DOHH2 (cell line): ENCODE measurements at regions not wholly inside any gene's neighbourhood (a gene's known extent, or its start where the extent isn't known, plus 50 kb on each side); places are given as distances from the start of the nearest gene placed in this dataset.

Experiments
- H3F3A ChIP-seq: fragments of 200-600 bp; sonication (generic), shearing (Covaris generic); 2 replicates; pipeline ENCODE4 v1.6.0; 2016; ENCODE audit warnings: antibody characterized with exemption, mild to moderate bottlenecking; ENCODE audit not compliant: control insufficient read depth, insufficient read depth
- H3K27ac ChIP-seq: fragments of 200-600 bp; sonication (generic); 2 replicates; pipeline ENCODE4 v1.5.1; 2014; ENCODE audit warnings: low read depth, mild to moderate bottlenecking, low read length, moderate library complexity
- H3K27me3 ChIP-seq: fragments of 200-600 bp; sonication (generic); 2 replicates; pipeline ENCODE4 v1.6.1; 2014; ENCODE audit warnings: mild to moderate bottlenecking, low read length, mixed read lengths; ENCODE audit not compliant: control insufficient read depth
- H3K36me3 ChIP-seq: fragments of 200-600 bp; sonication (generic); 2 replicates; pipeline ENCODE4 v1.6.1; 2014; ENCODE audit warnings: mild to moderate bottlenecking, low read length, moderate library complexity, mixed read lengths; ENCODE audit not compliant: control insufficient read depth
- H3K4me1 ChIP-seq: fragments of 200-600 bp; sonication (generic); 2 replicates; pipeline ENCODE4 v1.6.1; 2014; ENCODE audit warnings: mild to moderate bottlenecking, low read length, mixed read lengths; ENCODE audit not compliant: control insufficient read depth
- H3K4me2 ChIP-seq: fragments of 200-600 bp; sonication (generic); 2 replicates; pipeline ENCODE4 v1.6.0; 2014; ENCODE audit warnings: mild to moderate bottlenecking, low read length, moderate library complexity
- H3K4me3 ChIP-seq: fragments of 200-600 bp; sonication (generic); 2 replicates; pipeline ENCODE4 v1.5.1; 2014; ENCODE audit warnings: mild to moderate bottlenecking, low read length, mixed read lengths
- H3K79me2 ChIP-seq: fragments of 200-600 bp; sonication (generic); 2 replicates; pipeline ENCODE4 v1.6.1; 2014; ENCODE audit warnings: mild to moderate bottlenecking, low read length, mixed read lengths; ENCODE audit not compliant: control insufficient read depth
- H3K9me2 ChIP-seq: fragments of 200-600 bp; sonication (generic); replicated peaks from 2 replicates; pipeline ENCODE4 v1.6.1; 2014; ENCODE audit warnings: mild to moderate bottlenecking, low read length, mixed read lengths; ENCODE audit not compliant: control insufficient read depth
- H3K9me3 ChIP-seq: fragments of 200-600 bp; sonication (generic); 2 replicates; pipeline ENCODE4 v1.6.1; 2014; ENCODE audit warnings: antibody characterized with exemption, low read length, mixed read lengths; ENCODE audit not compliant: control insufficient read depth, insufficient read depth
- H4K20me1 ChIP-seq: fragments of 200-600 bp; sonication (generic); 2 replicates; pipeline ENCODE4 v1.6.0; 2014; ENCODE audit warnings: low read depth, mild to moderate bottlenecking, antibody characterized with exemption, low read length, moderate library complexity; ENCODE audit not compliant: control insufficient read depth, insufficient read depth
- CTCF ChIP-seq: fragments of 200-600 bp; sonication (generic); IDR thresholded peaks from one replicate; pipeline ENCODE4 v1.5.1; 2014; ENCODE audit warnings: antibody characterized with exemption, mild to moderate bottlenecking, low read depth, low read length; ENCODE audit not compliant: poor library complexity, severe bottlenecking
- EZH2phosphoT487 ChIP-seq: fragments of 200-600 bp; sonication (generic); IDR thresholded peaks from 2 replicates; pipeline ENCODE4 v1.6.1; 2017; ENCODE audit warnings: borderline replicate concordance, mild to moderate bottlenecking, antibody characterized with exemption, low read length, moderate library complexity, mixed read lengths

- Histone ChIP-seq H3K4me2 (no peak overlapping the region), H3K36me3 (no peaks in the 10 kb centered on the region), H3K79me2 (no peaks in the 10 kb centered on the region), H3K4me1 (no peaks in the 10 kb centered on the region), H3K27me3 (no peaks in the 10 kb centered on the region), H3K9me2 (no peaks in the 10 kb centered on the region), H3K4me3 (no peak overlapping the region), H3K9me3 (no peaks in the 10 kb centered on the region; the same call in 1 of the 2 replicates), H4K20me1 (no peaks in the 10 kb centered on the region), H3F3A (no peaks in the 10 kb centered on the region), H3K27ac (no peak overlapping the region)
- TF ChIP-seq EZH2phosphoT487 (no peak), CTCF (no peak)
Observed at GRCh38 chr3:25091934-25092333, 336.1 kb upstream of the RARB start.

GRCh38 chr3:25094932-25095685 lies 333.0 kb upstream of the RARB start:
- Histone ChIP-seq H3K4me2 (no peak overlapping the region), H3K79me2 (no peaks in the 10 kb centered on the region), H3K36me3 (no peaks in the 10 kb centered on the region), H3K4me3 (no peak overlapping the region), H3K27ac (no peak overlapping the region), H3K9me2 (no peaks in the 10 kb centered on the region), H3F3A (no peaks in the 10 kb centered on the region), H3K27me3 (no peaks in the 10 kb centered on the region), H3K4me1 (no peaks in the 10 kb centered on the region), H4K20me1 (no peaks in the 10 kb centered on the region), H3K9me3 (no peaks in the 10 kb centered on the region; the same call in 1 of the 2 replicates)
- no peak for TF ChIP-seq EZH2phosphoT487
- TF ChIP-seq CTCF, result no peak

- Histone ChIP-seq H3K4me2 (no peak overlapping the region), H3F3A (no peaks in the 10 kb centered on the region)
Observed at GRCh38 chr3:25096536-25096935, 331.5 kb upstream of the RARB start.

More at GRCh38 chr3:25096536-25096935, 331.5 kb upstream of the RARB start:
- Histone ChIP-seq H3K4me3 (no peak overlapping the region), H3K79me2 (no peaks in the 10 kb centered on the region), H3K27ac (no peak overlapping the region), H3K27me3 (no peaks in the 10 kb centered on the region), H3K36me3 (no peaks in the 10 kb centered on the region), H4K20me1 (no peaks in the 10 kb centered on the region), H3K4me1 (no peaks in the 10 kb centered on the region), H3K9me2 (no peaks in the 10 kb centered on the region), H3K9me3 (no peaks in the 10 kb centered on the region; the same call in 1 of the 2 replicates)
- no peak for TF ChIP-seq EZH2phosphoT487
- no peak for TF ChIP-seq CTCF
